ENCODE measurements at regions not wholly inside any gene's neighbourhood (a gene's known extent, or its start where the extent isn't known, plus 50 kb on each side); places are given as distances from the start of the nearest gene placed in this dataset.
A peak's percentile ranks its signal among the peaks of the same experiment; 100 is the strongest.

DNA sequence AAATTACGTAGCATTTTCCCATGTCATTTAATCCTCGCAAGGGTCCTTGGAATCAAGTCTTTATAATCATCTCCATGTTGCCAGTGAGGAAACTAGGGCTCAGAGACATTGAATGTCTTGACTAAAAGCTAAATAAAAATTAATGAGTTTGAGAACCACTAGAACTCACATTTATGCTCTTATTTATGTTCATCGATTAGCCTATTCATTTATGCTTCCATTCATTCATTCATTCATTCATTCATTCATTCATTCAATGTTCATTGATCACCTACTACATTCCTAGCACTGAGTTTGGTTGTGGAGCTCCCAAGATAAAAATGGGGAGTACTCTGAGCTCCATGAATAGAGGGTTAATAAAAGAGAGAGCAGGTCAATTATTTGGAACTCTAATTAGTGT, 59.7 kb downstream of the KCNA1 start:
- no peak for DNase-seq (ENCODE audit: low spot score)

DNA sequence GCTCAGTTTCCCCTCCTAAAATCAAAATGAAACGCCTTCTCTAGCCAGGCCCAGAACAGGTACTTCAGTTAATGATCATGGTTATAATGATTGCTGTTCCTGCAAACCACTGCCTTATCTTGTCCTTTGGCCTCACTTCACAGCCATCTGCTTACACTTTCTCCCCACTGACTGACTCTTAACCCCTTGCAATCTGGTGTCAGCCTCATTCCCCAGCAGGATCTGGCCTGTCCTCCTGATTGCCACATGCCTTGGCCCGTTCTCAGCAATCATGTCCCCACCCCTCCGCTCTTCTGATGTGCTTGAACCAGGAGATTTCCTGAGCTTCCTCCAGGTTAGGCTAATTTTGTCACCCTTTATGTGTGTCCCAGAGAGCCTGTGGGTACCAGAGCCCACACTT, 64.5 kb downstream of the KCNA1 start:
- DNase-seq (ENCODE audit: low spot score): no peak

DNA sequence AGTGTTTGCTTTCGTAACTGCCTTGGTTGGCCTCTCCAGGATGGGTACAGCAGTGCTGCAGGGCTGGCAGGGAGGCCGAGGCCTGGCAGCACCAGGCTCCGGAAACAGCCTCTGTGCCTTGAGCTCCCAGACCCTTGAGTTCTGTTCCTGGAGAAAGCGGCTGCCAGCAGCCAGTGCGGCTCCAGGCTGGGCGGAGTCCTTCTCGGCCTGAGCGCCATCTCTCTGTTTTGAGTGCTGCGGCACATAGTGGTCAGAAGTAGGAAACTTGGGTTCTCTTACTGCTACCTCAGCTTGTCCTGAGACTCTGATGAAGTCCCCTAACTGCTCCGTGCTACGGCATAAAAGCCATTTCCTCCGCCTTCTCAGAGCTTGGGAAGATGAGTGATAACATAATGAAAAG, 65.9 kb downstream of the KCNA1 start:
- DNase-seq (ENCODE audit: low spot score): peak; percentile 17

DNA sequence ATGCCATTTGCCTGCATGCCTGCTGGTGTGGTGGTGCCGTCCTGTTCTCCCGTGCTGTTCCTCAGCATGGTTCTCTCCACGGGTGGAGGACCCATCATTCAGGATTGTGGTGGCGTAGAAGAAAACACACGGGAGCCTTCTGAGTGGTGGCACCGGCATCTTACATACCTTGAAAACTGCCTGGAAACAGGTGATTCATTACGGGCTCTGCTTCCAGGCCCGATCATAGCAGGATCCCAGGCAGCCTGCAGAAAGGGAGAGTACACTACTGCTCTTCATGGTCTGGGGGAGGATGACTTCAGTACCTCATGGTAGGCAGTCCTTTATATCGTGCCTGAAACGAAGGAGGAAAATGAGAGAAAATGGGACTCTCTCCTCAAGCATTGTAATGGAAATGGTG, 66.6 kb upstream of the KCNA5 start:
- no peak for DNase-seq (ENCODE audit: low spot score)

DNA sequence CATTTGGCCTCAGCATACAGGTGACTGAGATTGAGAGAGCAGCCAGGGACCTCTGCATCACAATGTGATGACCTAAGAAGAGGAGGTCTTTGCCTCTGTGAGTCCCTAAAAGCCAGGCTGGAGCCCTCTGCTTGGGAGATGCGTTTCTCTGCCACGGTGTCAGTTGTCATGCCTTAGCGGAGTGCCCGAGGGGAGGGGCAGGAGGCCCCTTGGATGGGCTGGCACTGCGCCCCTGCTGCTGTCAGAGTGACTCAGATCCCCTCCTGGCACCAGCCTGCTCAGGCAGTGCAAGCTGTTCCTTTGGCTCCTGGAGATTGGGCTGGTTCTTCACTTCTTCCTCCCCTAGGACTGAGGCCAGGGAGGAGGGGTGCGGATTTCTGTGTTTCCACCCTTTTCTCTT, 64.9 kb upstream of the KCNA5 start:
- DNase-seq (ENCODE audit: low spot score): no peak

DNA sequence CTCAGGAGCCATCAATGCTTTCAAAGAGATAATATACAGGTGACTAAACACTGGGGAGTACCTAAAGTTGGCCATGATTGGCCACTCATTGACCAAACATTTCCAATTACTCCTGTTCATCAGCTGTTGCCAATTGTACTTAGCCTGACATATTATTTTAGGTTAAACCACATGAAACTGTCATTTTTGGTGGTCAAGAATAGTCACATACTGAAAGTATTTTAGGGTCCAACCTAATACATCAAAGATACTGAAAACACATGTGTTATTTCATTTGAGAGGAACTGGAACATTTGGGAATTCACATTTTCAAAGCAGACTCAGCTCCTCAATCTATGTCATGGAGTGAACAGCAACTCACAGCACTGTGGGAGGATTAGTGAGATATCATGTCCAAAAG, 63.9 kb upstream of the KCNA5 start:
- DNase-seq (ENCODE audit: low spot score): no peak

DNA sequence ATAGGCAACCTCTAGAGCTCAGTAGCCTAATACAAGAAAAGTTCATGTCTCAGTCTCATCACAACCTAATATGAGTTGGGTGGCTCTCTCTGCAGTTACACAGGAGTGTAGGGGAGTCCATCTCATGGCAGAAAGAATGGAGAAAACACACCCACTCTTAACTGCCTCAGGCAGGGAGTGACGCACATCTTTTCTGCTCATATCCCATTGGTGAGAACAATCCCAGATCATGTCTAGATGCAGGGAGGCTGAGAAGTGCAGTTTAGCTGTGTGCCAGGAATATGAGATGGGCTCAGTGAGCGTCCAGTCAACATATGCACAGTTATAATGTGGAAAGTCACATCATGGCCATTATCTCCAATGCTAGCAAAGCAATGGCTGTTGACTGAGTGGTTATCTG, 59.3 kb upstream of the KCNA5 start:
- no peak for DNase-seq (ENCODE audit: low spot score)

DNA sequence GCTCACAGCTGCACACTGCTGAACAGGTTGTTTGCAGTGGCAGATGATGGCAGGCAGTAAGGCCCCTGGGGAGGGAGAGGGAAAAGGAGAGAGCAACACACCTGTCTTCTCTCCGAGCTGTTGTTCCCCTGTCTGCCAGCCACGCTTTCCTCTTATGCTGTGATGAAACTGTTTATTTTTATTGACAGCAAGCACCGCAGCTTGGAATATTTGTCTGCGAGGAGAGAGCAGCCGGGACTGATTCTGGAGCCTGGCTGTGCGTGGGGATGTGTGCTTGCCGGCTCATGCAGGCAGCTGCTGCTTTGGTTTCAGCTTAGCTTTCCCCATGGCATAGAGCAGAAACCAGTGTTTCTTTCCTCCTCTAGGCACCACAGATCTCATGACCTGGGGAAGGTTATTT, 58.7 kb upstream of the KCNA5 start:
- no peak for DNase-seq (ENCODE audit: low spot score)

DNA sequence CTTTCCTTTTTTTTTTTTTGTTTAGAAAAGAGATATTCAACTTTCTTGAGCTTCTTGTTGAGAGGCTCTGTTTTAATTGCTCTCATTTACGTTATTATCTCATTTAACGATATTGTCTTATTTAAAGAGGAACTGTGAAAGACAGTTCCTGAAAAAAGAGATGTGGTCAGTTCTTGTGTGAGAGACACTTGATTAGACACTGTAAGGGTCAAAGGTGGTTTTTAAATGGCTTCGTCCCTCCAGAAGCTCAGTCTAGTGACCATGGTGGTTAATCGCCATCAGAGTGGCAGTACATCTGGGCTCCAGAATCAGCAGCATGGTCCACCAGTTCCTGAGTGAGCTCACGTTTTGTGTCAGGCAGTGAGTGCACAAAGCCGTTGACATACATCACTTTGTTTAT, 57.9 kb upstream of the KCNA5 start:
- no peak for DNase-seq (ENCODE audit: low spot score)

DNA sequence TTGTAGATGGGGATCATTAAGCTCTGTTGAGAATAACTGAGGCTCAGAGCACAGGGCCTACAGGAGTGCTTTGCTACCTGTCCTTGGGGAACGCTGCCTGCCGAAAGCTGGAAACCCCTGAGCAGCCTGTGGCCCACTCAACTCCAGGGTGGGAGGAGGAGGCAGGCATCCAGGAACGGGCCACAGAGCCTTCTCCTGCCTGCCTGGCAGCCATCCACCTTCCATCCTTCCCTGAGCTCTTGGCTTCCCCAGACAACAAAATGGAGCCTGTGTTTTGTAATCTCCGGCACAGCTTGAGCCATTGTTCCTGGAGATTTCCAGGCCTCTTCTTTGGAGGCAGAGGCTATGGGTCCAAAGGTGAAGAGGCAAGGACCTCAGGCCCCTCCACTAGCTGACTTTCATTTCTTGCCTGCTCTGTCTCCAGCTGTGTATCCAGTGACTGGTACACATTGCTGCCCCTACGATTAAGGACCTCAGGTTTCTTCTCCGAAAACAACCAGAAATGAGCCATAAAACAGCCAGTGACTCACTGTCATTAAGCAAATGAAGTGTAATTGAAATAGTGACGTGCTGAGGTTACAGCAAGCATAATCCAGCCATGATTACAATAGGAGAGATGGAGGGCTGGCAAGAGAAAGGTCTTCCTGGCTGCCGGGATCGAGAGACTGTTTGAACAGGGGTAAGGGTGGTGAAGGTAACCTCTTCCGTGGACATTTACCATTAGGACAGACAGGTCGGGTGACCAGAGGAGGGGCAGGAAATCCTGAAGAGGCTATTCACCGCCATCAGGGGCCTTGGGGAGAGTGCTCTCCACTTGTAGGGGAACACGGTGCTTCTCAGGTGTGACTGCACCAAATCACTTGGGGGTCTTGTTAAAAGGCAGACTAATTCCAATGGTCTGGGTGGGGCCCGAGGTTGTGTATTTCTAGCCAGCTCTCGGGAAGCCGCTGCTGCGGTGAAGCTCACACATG, 56.3 kb upstream of the KCNA5 start:
- no peak for DNase-seq (ENCODE audit: low spot score)

DNA sequence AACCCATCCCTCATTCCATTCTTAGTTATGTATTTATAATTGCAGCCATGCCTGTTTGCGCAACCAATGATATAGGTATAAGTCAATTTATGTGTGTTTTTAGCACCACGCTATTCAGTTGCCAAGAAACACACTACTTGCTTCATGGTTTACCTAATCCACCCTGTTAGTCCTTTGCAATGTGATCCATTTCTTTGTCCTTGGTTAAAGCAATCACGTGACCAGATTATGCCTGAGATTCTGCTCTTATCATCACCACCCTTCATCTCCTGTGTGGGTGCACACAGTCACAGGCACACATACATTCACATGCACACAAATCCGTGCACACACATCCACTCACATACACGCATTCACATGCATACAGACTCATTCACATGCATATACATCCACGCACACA, 52.3 kb upstream of the KCNA5 start:
- no peak for DNase-seq (ENCODE audit: low spot score)

DNA sequence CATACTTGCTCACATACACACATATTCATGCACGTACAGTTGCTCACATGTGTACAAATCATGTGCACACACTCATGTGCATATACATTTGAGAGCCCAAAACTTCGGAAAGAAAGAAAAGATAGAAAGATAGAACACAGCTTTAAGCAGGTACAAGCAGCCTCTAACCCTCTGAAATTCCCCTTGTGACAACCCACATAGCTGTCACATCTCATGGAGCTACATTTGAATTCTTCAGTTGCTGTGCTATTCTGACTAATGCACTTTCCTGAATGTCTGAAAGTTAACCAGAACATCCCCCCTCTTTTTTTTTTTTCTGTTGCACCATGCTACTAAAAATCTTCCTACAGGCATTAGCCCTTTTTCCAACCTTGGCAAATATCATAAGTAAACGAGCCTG, 51.9 kb upstream of the KCNA5 start:
- no peak for DNase-seq (ENCODE audit: low spot score)

DNA sequence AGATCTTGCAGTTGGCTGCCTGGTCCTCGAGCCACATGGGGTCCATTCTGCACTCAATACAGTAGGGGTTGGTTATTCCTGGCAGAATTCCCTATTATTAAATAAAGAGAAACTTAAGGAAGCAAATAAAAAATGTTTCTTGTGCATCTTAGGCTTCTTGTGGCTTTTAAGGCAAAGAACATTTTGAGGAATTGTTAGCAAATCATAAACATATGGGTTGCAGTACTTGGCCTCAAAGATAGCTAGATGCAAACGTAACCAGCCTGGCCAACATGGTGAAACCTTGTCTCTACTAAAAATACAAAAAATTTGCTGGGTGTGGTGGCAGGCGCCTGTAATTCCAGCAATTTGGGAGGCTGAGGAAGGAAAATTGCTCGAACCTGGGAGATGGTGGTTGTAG, 50.8 kb upstream of the KCNA5 start:
- no peak for DNase-seq (ENCODE audit: low spot score)

Data from umbilical cord (tissue), 1 donor.